NCI-H69 (cell line): ENCODE measurements at regions not wholly inside any gene's neighbourhood (a gene's known extent, or its start where the extent isn't known, plus 50 kb on each side); places are given as distances from the start of the nearest gene placed in this dataset.
A peak's percentile ranks its signal among the peaks of the same experiment; 100 is the strongest.

ENCODE experiments used
- DNase-seq: peaks from one replicate; lab custom pipeline; 2025; lab: John Stamatoyannopoulos, UW

- no peak for DNase-seq
These were observed 158.2 kb downstream of the TDRD15 start for GRCh38 chr2:21281791-21282514.

DNA sequence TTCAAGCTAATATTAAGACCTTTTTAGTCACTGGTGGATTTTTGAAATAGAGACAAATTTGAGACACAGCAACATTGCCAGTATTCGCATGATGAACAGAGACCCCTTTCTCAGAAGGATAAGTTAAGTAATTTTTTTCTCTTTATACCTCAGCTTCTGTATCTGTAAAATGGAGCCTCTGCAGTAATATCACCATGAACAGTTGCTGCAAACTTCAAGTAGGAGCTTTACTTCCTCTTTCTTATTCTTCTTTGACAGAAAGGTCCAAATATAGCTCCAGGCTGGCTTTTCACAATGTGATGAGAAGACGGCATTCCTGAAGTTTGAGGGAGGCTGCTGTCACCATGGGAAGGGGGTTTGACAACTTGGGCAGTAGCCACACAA, 158.7 kb downstream of the TDRD15 start:
- DNase-seq = no peak

GRCh38 chr2:21288299-21288698, 164.5 kb downstream of the TDRD15 start:
- no peak for DNase-seq

DNA sequence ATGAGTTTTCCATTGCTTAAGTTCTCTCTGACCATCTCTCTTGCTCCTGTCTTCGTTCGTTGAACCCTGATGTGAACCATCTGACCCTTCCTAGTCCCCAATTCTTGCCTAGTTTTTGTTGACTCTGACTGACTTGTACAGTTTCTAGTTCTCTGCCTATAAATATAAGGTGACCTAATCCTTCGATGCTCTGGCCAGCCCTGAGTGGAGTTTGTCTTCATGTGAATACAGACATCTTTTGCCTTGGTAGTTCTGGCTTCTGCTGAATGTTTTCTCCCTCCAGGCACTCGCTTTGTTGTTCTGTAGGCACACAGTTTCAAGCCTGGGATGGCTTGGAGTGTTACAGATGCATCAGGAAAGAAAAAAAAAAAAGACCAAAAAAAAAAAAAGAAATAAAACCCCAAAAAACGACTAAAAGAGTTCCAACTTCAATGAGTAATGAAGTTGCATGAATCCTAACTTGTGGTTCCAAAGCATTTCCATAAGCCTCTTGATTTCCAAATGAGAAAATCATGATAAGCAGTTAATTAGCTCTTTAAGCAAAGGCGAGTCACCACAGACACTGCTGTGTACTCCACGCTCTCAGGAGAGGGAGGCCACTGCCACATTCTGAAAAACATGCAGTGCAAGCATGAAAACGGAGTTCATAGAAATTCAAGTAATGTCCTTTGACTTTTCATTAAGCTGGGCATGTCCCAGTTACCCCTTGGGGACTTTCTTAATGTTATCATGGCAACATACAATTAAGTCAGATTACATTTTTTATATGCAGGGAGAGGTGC, 165.2 kb downstream of the TDRD15 start:
- DNase-seq = no peak

DNA sequence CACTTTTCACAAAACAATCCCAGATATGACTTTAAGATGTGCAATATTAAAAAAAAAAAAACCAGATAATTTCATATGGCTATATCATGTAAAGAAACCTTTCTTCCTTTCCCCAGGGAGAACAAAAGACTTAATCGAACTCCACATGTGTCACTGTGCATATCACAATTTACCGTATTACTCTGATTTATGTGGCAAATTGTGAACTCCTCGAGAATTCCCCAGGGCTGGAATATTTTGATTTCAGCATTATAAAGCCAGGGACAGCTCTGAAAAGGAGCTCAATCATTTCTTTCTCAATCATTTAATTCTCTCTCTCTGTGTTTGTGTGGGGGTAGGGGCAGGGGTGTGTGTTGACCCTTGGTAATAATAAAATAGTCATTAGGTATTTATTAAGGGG, 165.8 kb downstream of the TDRD15 start:
- no peak for DNase-seq

DNA sequence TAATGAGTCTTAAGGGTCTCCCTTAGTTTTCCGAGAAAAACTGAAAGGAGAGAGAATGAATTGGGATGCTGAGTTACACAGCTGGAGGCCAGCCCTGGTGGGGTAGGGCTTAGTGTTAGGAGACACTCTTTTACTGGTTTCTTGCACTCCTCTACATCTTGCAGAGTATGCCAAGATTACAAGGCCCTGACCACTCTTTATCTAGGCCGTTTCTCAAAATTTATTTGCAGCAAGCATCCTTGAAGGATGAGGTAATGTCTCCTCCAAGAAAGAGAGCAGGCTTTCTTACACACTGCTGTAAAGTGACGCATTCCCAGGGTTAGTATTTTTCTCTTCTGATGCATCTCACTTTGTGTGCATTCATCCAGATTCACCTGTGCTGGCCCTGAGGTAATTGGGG, 166.2 kb downstream of the TDRD15 start:
- no peak for DNase-seq

GRCh38 chr2:21291426-21291825, 167.7 kb downstream of the TDRD15 start:
- DNase-seq = no peak

DNA sequence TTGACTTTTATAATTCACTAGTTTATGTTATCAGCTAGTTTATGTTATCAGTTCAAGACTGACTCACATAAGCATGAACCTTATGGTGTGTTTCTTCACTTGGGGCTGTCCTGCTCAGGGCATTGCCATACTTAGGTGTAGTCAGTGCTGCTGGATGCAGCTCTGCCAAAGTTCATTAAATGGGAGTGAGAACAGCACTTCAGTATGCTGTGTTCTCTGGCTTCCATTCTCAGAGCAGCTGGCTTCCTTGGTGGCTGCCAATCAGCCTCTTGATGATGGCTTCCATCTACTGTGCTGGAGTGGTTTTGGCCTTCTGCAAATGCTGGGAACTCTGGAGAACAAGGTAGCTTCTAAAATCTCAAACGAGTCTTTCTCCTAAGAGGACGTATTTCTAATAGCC, 170.7 kb downstream of the TDRD15 start:
- no peak for DNase-seq

DNA sequence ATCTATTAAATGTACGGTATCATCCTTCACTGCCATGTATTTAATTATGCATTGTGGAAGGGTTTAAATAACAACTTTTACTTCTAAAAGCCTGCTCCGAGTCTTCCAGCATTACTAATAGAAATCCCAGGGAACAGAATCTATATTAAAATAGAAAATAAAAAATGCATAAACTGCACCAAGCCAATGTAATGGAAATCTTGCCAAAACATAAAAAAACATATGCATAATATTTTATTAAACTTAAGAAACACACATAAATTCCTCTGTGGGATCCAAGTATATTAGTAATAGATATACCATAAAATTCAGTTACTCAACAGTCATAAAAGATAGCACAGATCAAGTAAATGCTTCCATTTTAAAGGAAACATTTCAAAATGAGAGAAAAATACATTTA, 175.6 kb downstream of the TDRD15 start:
- no peak for DNase-seq

- DNase-seq = no peak
These were observed 178.2 kb downstream of the TDRD15 start for GRCh38 chr2:21301871-21302455.

- DNase-seq = no peak
These were observed 180.1 kb downstream of the TDRD15 start for GRCh38 chr2:21303876-21304275.

GRCh38 chr2:21305581-21305980, 181.8 kb downstream of the TDRD15 start:
- DNase-seq = no peak

GRCh38 chr2:21306235-21306634, 182.5 kb downstream of the TDRD15 start:
- DNase-seq = no peak

DNA sequence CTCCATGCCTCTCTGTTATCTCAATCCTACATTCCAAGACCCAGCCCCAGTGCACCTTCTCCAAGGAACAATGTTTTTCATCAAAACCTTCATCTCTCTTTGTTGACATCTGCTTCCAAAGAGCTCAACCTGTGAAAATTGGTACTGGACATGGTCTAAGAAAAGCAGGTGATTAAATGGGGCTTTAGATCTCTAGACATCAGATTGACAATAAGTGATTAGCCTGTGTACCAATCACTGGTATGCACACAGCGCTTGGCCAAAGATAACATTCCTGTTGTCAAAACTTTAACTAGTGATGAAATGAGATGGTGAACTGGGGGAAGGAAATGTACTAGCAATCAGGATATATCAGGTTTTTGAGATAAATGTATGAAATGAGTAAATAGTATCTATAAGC, 183.3 kb downstream of the TDRD15 start:
- DNase-seq = no peak

- no peak for DNase-seq
These were observed 186.7 kb downstream of the TDRD15 start for GRCh38 chr2:21310493-21310892.

- DNase-seq = no peak
These were observed 190.6 kb downstream of the TDRD15 start for GRCh38 chr2:21314322-21314835.

- DNase-seq = peak; percentile 16
These were observed 193.4 kb downstream of the TDRD15 start for GRCh38 chr2:21317131-21317530.

- DNase-seq = no peak
These were observed 194.5 kb downstream of the TDRD15 start for GRCh38 chr2:21318263-21318662.

DNA sequence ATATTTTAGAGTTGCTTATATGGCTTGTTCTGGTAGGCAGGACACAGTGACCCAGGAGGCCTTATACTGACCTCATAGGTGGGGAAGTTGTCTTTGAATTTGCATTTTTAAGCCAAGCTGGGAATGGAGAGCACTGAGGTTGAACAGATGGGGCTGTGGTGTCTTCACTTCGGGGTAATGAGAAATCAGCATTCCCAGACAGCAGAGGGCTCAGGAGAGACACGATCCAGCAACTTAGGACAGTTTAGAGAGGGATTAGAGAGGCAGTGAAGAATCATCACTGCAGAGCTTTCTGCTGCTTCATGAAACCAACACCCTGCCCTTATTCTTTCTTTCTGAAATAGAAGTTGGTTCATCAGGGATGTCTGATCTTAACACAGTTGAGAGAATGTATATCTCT, 202.4 kb downstream of the TDRD15 start:
- DNase-seq = no peak

GRCh38 chr2:21328177-21328576, 204.4 kb downstream of the TDRD15 start:
- DNase-seq = no peak

- no peak for DNase-seq
These were observed 207.1 kb downstream of the TDRD15 start for GRCh38 chr2:21330786-21331391.

DNA sequence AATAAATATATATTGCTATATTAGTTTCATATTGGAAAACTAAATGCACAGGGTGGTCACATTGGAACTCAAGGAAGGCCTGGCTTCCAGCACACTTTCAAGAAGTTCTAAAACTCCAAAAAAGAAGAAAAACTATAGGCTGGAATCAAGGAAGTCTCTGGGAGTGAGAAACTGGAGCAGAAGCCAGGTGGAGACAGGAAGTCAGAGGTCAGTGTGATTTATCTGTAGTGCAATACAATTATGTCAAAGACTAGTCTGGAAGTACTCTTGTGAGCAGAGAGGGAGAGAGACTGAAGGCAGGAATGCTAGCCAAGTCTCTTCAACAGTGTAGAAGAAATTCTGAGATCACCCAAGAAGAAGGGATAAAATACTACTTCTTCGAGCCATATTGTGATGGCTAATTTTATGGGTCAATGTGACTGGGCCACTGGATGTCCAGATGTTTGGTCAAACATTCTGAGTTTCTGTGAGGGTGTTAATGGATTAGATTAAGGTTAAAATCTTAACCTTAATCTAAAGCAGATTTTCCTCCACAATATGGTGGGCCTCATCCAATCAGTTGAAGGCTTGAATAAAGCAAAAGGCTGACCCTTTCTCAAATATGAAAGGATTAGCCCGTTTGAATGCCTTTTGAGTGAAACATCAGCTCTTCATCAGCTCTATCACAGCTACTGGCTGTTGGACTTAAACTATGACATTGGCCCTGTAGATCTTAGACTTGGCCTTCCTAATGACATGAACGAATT, 208.0 kb downstream of the TDRD15 start:
- DNase-seq = no peak
